WTC11 (cell line): ENCODE measurements at regions not wholly inside any gene's neighbourhood (a gene's known extent, or its start where the extent isn't known, plus 50 kb on each side); places are given as distances from the start of the nearest gene placed in this dataset.

Experiments used
- ATAC-seq: fragments of 200-7000 bp; cut with Tn5 transposase; 2 replicates; pipeline ENCODE4 v1.10.0; 2021; ENCODE audit warnings: mild to moderate bottlenecking, moderate library complexity
- CTCF ChIA-PET: fragments of 300-600 bp; sonication (Branson Sonifier 250); formaldehyde crosslinking; loops from one replicate; lab custom pipeline; 2021; ENCODE audit warnings: antibody characterized with exemption; lab: Charles Lee
- POLR2A ChIA-PET: fragments of 350-600 bp; sonication (Branson Sonifier 250); formaldehyde crosslinking; loops from one replicate; lab custom pipeline; 2021; ENCODE audit warnings: antibody characterized with exemption; lab: Charles Lee
- DNase-seq: peaks from one replicate; pipeline ENCODE4 v3.0.0; 2021; ENCODE audit warnings: low spot score
- H3K27ac Mint-ChIP-seq: 2 replicates; pipeline ENCODE4 v1.8.0; 2021; ENCODE audit warnings: mixed read lengths
- H3K27me3 Mint-ChIP-seq: 2 replicates; pipeline ENCODE4 v1.8.0; 2021; ENCODE audit warnings: low read depth, mild to moderate bottlenecking, moderate library complexity, mixed read lengths
- H3K36me3 Mint-ChIP-seq: 2 replicates; pipeline ENCODE4 v1.8.0; 2021; ENCODE audit warnings: mixed read lengths
- H3K4me1 Mint-ChIP-seq: 2 replicates; pipeline ENCODE4 v1.8.0; 2022; ENCODE audit warnings: mixed read lengths
- H3K4me3 Mint-ChIP-seq: 2 replicates; pipeline ENCODE4 v1.8.0; 2021; ENCODE audit warnings: mild to moderate bottlenecking, moderate library complexity, mixed read lengths
- H3K9me3 Mint-ChIP-seq: 2 replicates; pipeline ENCODE4 v1.8.0; 2021; ENCODE audit warnings: mixed read lengths
- ATF6 ChIP-seq: sonication (generic); formaldehyde crosslinking; IDR thresholded peaks from 2 replicates; pipeline ENCODE4 v1.8.1; 2023; ENCODE audit warnings: mild to moderate bottlenecking, missing genetic modification reagents
- CDX4 ChIP-seq: fragments of 250-450 bp; sonication (Bioruptor Pico); IDR thresholded peaks from 2 replicates; pipeline ENCODE4 v1.9.0; 2021; ENCODE audit warnings: moderate library complexity, mild to moderate bottlenecking, inconsistent platforms, borderline replicate concordance
- CTCF ChIP-seq: fragments of 200-600 bp; IDR thresholded peaks from 2 replicates; pipeline ENCODE4 v1.8.0; 2022; ENCODE audit warnings: antibody characterized with exemption
- ELF4 ChIP-seq: sonication (generic); formaldehyde crosslinking; IDR thresholded peaks from 2 replicates; pipeline ENCODE4 v1.8.1; 2022; ENCODE audit warnings: low read depth, mild to moderate bottlenecking, moderate library complexity, missing genetic modification reagents
- FOXJ3 ChIP-seq: sonication (generic); formaldehyde crosslinking; IDR thresholded peaks from 2 replicates; pipeline ENCODE4 v1.9.0; 2021; ENCODE audit warnings: missing genetic modification reagents, mild to moderate bottlenecking, borderline replicate concordance
- HMGA2 ChIP-seq: fragments of 250-450 bp; sonication (Bioruptor Pico); IDR thresholded peaks from 2 replicates; pipeline ENCODE4 v1.4.0; 2021; ENCODE audit warnings: mild to moderate bottlenecking, moderate library complexity
- MXD4 ChIP-seq: fragments of 250-450 bp; sonication (Bioruptor Pico); IDR thresholded peaks from 2 replicates; pipeline ENCODE4 v1.8.0; 2021; ENCODE audit warnings: mild to moderate bottlenecking, moderate library complexity, borderline replicate concordance
- STAT6 ChIP-seq: sonication (generic); formaldehyde crosslinking; conservative IDR thresholded peaks from 2 replicates; pipeline ENCODE4 v1.8.1; 2023; ENCODE audit warnings: mild to moderate bottlenecking, low read depth, missing genetic modification reagents, moderate library complexity
- TEAD1 ChIP-seq: sonication (generic); formaldehyde crosslinking; IDR thresholded peaks from 2 replicates; pipeline ENCODE4 v1.8.0; 2022; ENCODE audit warnings: mild to moderate bottlenecking, missing genetic modification reagents
- USF1 ChIP-seq: sonication (generic); formaldehyde crosslinking; IDR thresholded peaks from 2 replicates; pipeline ENCODE4 v1.8.0; 2022; ENCODE audit warnings: mild to moderate bottlenecking, missing genetic modification reagents
- ZMAT4 ChIP-seq: fragments of 250-450 bp; sonication (Bioruptor Pico); IDR thresholded peaks from 2 replicates; pipeline ENCODE4 v1.9.0; 2021; ENCODE audit warnings: mild to moderate bottlenecking
- ZNF281 ChIP-seq: sonication (generic); formaldehyde crosslinking; IDR thresholded peaks from 2 replicates; pipeline ENCODE4 v1.8.0; 2023; ENCODE audit warnings: mild to moderate bottlenecking, missing genetic modification reagents
- ZNF416 ChIP-seq: fragments of 250-450 bp; sonication (Bioruptor Pico); IDR thresholded peaks from 2 replicates; pipeline ENCODE4 v1.9.0; 2021; ENCODE audit warnings: mild to moderate bottlenecking, inconsistent platforms
- ZNF512 ChIP-seq: sonication (generic); formaldehyde crosslinking; IDR thresholded peaks from 2 replicates; pipeline ENCODE4 v1.8.1; 2022; ENCODE audit warnings: missing genetic modification reagents, borderline replicate concordance
- ZNF671 ChIP-seq: fragments of 250-450 bp; sonication (Bioruptor Pico); IDR thresholded peaks from 2 replicates; pipeline ENCODE4 v1.8.0; 2021; ENCODE audit warnings: mild to moderate bottlenecking

- Mint-ChIP-seq H3K9me3 (peaks cover 21% of the 10 kb centered on the region), H3K36me3 (0 out of 2 replicates have a peak, but pooled peaks cover 3% of the 10 kb centered on the region), H3K27ac (no peak overlapping the region), H3K4me1 (no peaks in the 10 kb centered on the region), H3K4me3 (no peak overlapping the region), H3K27me3 (no peaks in the 10 kb centered on the region)
- CTCF ChIA-PET, result no interaction called here
- ATAC-seq (no peak), DNase-seq (no peak)
- POLR2A ChIA-PET, result no interaction called here
- TF ChIP-seq ATF6 (no peak), FOXJ3 (CRISPR knock-in tag) (no peak), MXD4 (CRISPR knock-in tag) (no peak), CDX4 (CRISPR knock-in tag) (no peak), USF1 (CRISPR knock-in tag) (no peak), STAT6 (CRISPR knock-in tag) (no peak), ZMAT4 (no peak), ZNF416 (no peak), ZNF512 (CRISPR knock-in tag) (no peak), ZNF671 (CRISPR knock-in tag) (no peak), CTCF (no peak), ZNF281 (CRISPR knock-in tag) (no peak), ELF4 (CRISPR knock-in tag) (no peak), HMGA2 (no peak), TEAD1 (no peak)
Measured at GRCh38 chr14:48113713-48114112, 438.3 kb upstream of the MDGA2 start.
